DOHH2 (cell line): ENCODE measurements at regions not wholly inside any gene's neighbourhood (a gene's known extent, or its start where the extent isn't known, plus 50 kb on each side); places are given as distances from the start of the nearest gene placed in this dataset.
"Not testable (repeated sequence)": the region's sequence is repeated elsewhere in the genome, so short reads cannot be mapped to it uniquely, and the experiment has no call there.

Source experiments
- H3F3A ChIP-seq: fragments of 200-600 bp; sonication (generic), shearing (Covaris generic); 2 replicates; pipeline ENCODE4 v1.6.0; 2016; ENCODE audit warnings: antibody characterized with exemption, mild to moderate bottlenecking; ENCODE audit not compliant: control insufficient read depth, insufficient read depth
- H3K27ac ChIP-seq: fragments of 200-600 bp; sonication (generic); 2 replicates; pipeline ENCODE4 v1.5.1; 2014; ENCODE audit warnings: low read depth, mild to moderate bottlenecking, low read length, moderate library complexity
- H3K27me3 ChIP-seq: fragments of 200-600 bp; sonication (generic); 2 replicates; pipeline ENCODE4 v1.6.1; 2014; ENCODE audit warnings: mild to moderate bottlenecking, low read length, mixed read lengths; ENCODE audit not compliant: control insufficient read depth
- H3K36me3 ChIP-seq: fragments of 200-600 bp; sonication (generic); 2 replicates; pipeline ENCODE4 v1.6.1; 2014; ENCODE audit warnings: mild to moderate bottlenecking, low read length, moderate library complexity, mixed read lengths; ENCODE audit not compliant: control insufficient read depth
- H3K4me1 ChIP-seq: fragments of 200-600 bp; sonication (generic); 2 replicates; pipeline ENCODE4 v1.6.1; 2014; ENCODE audit warnings: mild to moderate bottlenecking, low read length, mixed read lengths; ENCODE audit not compliant: control insufficient read depth
- H3K4me2 ChIP-seq: fragments of 200-600 bp; sonication (generic); 2 replicates; pipeline ENCODE4 v1.6.0; 2014; ENCODE audit warnings: mild to moderate bottlenecking, low read length, moderate library complexity
- H3K4me3 ChIP-seq: fragments of 200-600 bp; sonication (generic); 2 replicates; pipeline ENCODE4 v1.5.1; 2014; ENCODE audit warnings: mild to moderate bottlenecking, low read length, mixed read lengths
- H3K79me2 ChIP-seq: fragments of 200-600 bp; sonication (generic); 2 replicates; pipeline ENCODE4 v1.6.1; 2014; ENCODE audit warnings: mild to moderate bottlenecking, low read length, mixed read lengths; ENCODE audit not compliant: control insufficient read depth
- H3K9me2 ChIP-seq: fragments of 200-600 bp; sonication (generic); replicated peaks from 2 replicates; pipeline ENCODE4 v1.6.1; 2014; ENCODE audit warnings: mild to moderate bottlenecking, low read length, mixed read lengths; ENCODE audit not compliant: control insufficient read depth
- H3K9me3 ChIP-seq: fragments of 200-600 bp; sonication (generic); 2 replicates; pipeline ENCODE4 v1.6.1; 2014; ENCODE audit warnings: antibody characterized with exemption, low read length, mixed read lengths; ENCODE audit not compliant: control insufficient read depth, insufficient read depth
- H4K20me1 ChIP-seq: fragments of 200-600 bp; sonication (generic); 2 replicates; pipeline ENCODE4 v1.6.0; 2014; ENCODE audit warnings: low read depth, mild to moderate bottlenecking, antibody characterized with exemption, low read length, moderate library complexity; ENCODE audit not compliant: control insufficient read depth, insufficient read depth

GRCh38 chr12:9418669-9419041, 189.1 kb downstream of the KLRB1 start:
- H3K4me1 ChIP-seq, H3K9me2 ChIP-seq, H3K36me3 ChIP-seq, H3K9me3 ChIP-seq, H4K20me1 ChIP-seq, H3K4me2 ChIP-seq, H3K27me3 ChIP-seq, H3K27ac ChIP-seq, H3K4me3 ChIP-seq, H3F3A ChIP-seq, H3K79me2 ChIP-seq: not testable (repeated sequence)

DNA sequence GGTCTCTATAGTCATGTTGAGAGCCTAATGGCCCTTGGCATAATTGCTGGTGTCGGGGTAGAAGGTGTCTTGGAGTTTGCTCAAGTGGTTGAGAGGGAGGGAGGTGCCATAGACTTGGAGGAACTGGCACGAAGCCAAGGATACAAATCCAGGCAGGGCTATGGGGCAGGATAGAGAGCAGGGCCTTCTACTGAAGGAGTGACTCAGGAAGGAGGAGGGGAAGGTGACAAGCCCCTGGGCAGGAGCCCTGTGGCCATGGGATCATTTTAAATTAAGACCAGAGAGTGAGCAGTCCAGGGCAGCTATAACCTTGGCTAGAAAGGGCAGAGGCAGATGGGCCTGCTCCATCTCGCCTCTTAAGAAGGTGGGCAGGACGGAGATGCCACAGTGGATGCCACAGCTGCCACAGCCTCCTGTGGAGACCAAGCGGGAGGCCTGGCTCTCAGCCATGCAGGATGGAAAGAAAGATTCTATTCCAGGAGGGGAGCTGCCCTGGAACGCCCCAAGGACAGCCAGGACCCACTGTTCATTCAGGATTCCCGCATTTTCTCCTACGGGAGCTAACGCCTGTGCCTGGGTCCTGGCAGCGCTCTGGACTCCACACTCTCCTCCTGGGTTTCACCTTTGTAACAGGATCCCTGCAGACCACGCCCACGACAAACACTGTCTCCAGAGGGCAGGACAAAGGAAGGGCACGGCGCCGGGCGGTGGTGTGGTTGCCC, 189.6 kb downstream of the KLRB1 start:
- H3K4me1 ChIP-seq, H3F3A ChIP-seq, H3K4me3 ChIP-seq, H3K4me2 ChIP-seq, H3K79me2 ChIP-seq, H3K9me2 ChIP-seq, H3K36me3 ChIP-seq, H4K20me1 ChIP-seq, H3K9me3 ChIP-seq, H3K27ac ChIP-seq, H3K27me3 ChIP-seq: not testable (repeated sequence)

DNA sequence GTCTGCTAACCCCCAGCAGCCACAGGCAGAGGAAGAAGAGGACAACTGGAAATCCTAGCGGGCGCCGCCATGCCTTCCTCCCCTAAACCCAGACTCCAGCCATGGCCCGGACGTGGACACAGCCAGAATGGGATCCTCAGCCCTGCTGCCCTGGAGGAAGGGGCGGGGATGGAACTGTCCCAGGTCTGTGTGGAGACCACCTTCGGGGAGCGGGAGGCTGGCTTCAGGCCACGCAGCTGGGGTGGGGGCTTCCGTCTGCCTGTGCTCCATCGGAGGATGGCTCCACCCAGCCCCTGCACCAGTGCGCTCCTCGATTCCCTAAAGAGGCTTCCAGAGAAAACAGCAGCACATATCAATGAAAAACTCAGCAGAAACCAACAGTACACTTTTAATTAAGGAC, 190.4 kb downstream of the KLRB1 start:
- H3K9me2 ChIP-seq, H3K4me3 ChIP-seq, H3K36me3 ChIP-seq, H3K9me3 ChIP-seq, H3K27me3 ChIP-seq, H4K20me1 ChIP-seq, H3K79me2 ChIP-seq, H3K27ac ChIP-seq, H3F3A ChIP-seq, H3K4me2 ChIP-seq, H3K4me1 ChIP-seq: not testable (repeated sequence)

- not testable (repeated sequence) for H3K4me2 ChIP-seq, H3F3A ChIP-seq, H3K36me3 ChIP-seq, H4K20me1 ChIP-seq, H3K79me2 ChIP-seq, H3K27ac ChIP-seq, H3K9me3 ChIP-seq, H3K27me3 ChIP-seq, H3K4me3 ChIP-seq, H3K4me1 ChIP-seq, H3K9me2 ChIP-seq
These were observed 191.4 kb downstream of the KLRB1 start for GRCh38 chr12:9416346-9416745.

DNA sequence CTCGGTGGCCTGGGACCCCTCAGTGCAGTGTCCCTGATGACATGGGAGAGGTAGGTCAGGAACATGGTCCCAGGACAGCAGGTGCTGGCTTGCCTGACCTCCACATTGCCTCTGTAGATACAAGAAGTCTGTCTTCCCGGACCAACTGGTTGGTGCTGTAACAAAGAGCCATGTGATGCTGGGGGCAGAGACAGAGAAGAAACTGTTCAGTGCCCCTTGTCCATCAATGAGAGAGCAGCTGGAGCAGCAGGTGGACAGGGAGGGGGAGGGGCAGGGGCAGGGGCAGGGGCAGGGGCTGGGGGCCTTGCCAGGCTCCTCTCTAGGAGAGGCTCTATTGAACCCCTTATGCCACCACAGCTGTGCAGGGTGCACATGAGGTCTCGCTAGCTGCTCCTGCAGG, 191.8 kb downstream of the KLRB1 start:
- H4K20me1 ChIP-seq, H3K36me3 ChIP-seq, H3K4me2 ChIP-seq, H3K79me2 ChIP-seq, H3K27ac ChIP-seq, H3K4me1 ChIP-seq, H3K27me3 ChIP-seq, H3K9me3 ChIP-seq, H3K9me2 ChIP-seq, H3K4me3 ChIP-seq, H3F3A ChIP-seq: not testable (repeated sequence)

- not testable (repeated sequence) for H3K4me3 ChIP-seq, H3F3A ChIP-seq, H3K36me3 ChIP-seq, H3K4me1 ChIP-seq, H3K9me3 ChIP-seq, H4K20me1 ChIP-seq, H3K9me2 ChIP-seq, H3K27me3 ChIP-seq, H3K4me2 ChIP-seq, H3K79me2 ChIP-seq, H3K27ac ChIP-seq
These were observed 193.9 kb downstream of the KLRB1 start for GRCh38 chr12:9413862-9414261.

- not testable (repeated sequence) for H3K4me2 ChIP-seq, H3K27ac ChIP-seq, H3K9me2 ChIP-seq, H3K27me3 ChIP-seq, H3K4me3 ChIP-seq, H3K79me2 ChIP-seq, H3K36me3 ChIP-seq, H4K20me1 ChIP-seq, H3K4me1 ChIP-seq, H3F3A ChIP-seq, H3K9me3 ChIP-seq
These were observed 195.3 kb downstream of the KLRB1 start for GRCh38 chr12:9412459-9412858.

GRCh38 chr12:9411616-9412268, 196.0 kb downstream of the KLRB1 start:
- H3K27ac ChIP-seq, H3F3A ChIP-seq, H3K27me3 ChIP-seq, H3K4me1 ChIP-seq, H3K36me3 ChIP-seq, H3K9me3 ChIP-seq, H3K4me2 ChIP-seq, H3K79me2 ChIP-seq, H3K4me3 ChIP-seq, H3K9me2 ChIP-seq, H4K20me1 ChIP-seq: not testable (repeated sequence)
